ENCODE measurements at regions not wholly inside any gene's neighbourhood (a gene's known extent, or its start where the extent isn't known, plus 50 kb on each side); places are given as distances from the start of the nearest gene placed in this dataset.
A peak's percentile ranks its signal among the peaks of the same experiment; 100 is the strongest.

DNA sequence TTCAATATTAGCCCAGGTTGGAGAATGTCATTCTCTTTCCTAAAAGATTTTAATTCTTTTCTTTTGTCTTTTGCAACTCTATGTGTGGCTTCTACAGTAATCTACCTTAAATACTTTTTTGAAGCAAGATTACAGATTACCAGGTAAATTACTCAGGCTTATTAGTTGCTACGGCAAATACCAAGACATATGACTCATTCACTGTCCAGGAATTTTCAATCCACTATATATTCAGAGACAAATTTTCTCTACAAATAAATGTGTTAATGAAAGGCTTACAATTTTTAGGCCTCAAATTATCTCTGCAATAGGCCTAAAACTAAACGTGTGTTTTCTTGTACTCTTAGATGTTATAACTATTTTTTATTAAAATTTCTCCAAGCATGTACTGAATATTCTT, 631.3 kb downstream of the DIAPH3 start:
- no peak overlapping the region for H3K4me2 ChIP-seq (ENCODE audit: low read depth, low read length)
- no peaks in the 10 kb centered on the region for H4K20me1 ChIP-seq (ENCODE audit: insufficient read depth, low read length)
- ATAC-seq (no peak), DNase-seq (ENCODE audit: low spot score) (no peak), FAIRE-seq (no peak)
- no peak overlapping the region for H2AFZ ChIP-seq (ENCODE audit: low read length)
- no peaks in the 10 kb centered on the region for H3K27me3 ChIP-seq (ENCODE audit: control insufficient read depth in 1 of 2, insufficient read depth in 2 of 2, low read length in 2 of 2)
- H3K4me1 ChIP-seq (ENCODE audit: insufficient read depth, low read length) = 0 out of 2 replicates have a peak, but pooled peaks cover 7% of the 10 kb centered on the region
- H3K4me3 ChIP-seq (replicated peaks in 1 of 3; ENCODE audit: insufficient read depth in 1 of 3, low read depth in 2 of 3, low read length in 3 of 3) = no peak overlapping the region
- intact Hi-C loops (cut with micrococcal nuclease; ENCODE audit: unreplicated experiment) = no loop called here
- no peaks in the 10 kb centered on the region for H3K79me2 ChIP-seq (ENCODE audit: insufficient read depth, low read length)
- H3K9ac ChIP-seq (ENCODE audit: insufficient read depth, low read depth, low read length) = no peak overlapping the region
- H3K9me3 ChIP-seq (ENCODE audit: low read length) = no peaks in the 10 kb centered on the region
- ChIA-PET POLR2A (no interaction called here), CTCF (ENCODE audit: low intra/inter-chr PET ratio, low total read pairs) (no interaction called here)
- H3K36me3 ChIP-seq (replicated peaks in 1 of 2; ENCODE audit: control insufficient read depth in 1 of 2, insufficient read depth in 2 of 2, low read length in 2 of 2) = no peaks in the 10 kb centered on the region
- in situ Hi-C loops (cut with HindIII; ENCODE audit: extremely low pct_ligation_motif_present, low pct_unique_long_range_greater_than_20kb) = no loop called here
- no TSS peak for BruUV-seq (replicated peaks)
- WGBS (ENCODE audit: low lambda C conversion rate) = 46% methylated on average over 2 of the region's 2 CpGs
- TF ChIP-seq ZMYM4 (CRISPR knock-in tag; IDR thresholded peaks at IDR 0.05) (no peak), ZNF276 (CRISPR knock-in tag; IDR thresholded peaks at IDR 0.05; ENCODE audit: low read depth) (no peak), REL (CRISPR knock-in tag; conservative IDR thresholded peaks at IDR 0.05) (no peak)
- H3K27ac ChIP-seq (ENCODE audit: extremely low read length, insufficient read depth, low read length) = no peak overlapping the region

- ATAC-seq = no peak
- intact Hi-C loops (cut with micrococcal nuclease; ENCODE audit: unreplicated experiment) (no loop called here), in situ Hi-C loops (cut with HindIII; ENCODE audit: extremely low pct_ligation_motif_present, low pct_unique_long_range_greater_than_20kb) (no loop called here)
- WGBS (ENCODE audit: low lambda C conversion rate) = 0% methylated on average over 3 of the region's 3 CpGs
- no peaks in the 10 kb centered on the region for H4K20me1 ChIP-seq (ENCODE audit: insufficient read depth, low read length)
- no peak overlapping the region for H3K4me2 ChIP-seq (ENCODE audit: low read depth, low read length)
- 0 out of 2 replicates have a peak, but pooled peaks have one; percentile 13 for TF ChIP-seq RARA (CRISPR knock-in tag; IDR thresholded peaks at IDR 0.05)
- peak; percentile 54 for TF ChIP-seq HNRNPK (IDR thresholded peaks at IDR 0.05; ENCODE audit: low read depth, low read length, poor library complexity, severe bottlenecking)
- TF ChIP-seq, protein P1, sequence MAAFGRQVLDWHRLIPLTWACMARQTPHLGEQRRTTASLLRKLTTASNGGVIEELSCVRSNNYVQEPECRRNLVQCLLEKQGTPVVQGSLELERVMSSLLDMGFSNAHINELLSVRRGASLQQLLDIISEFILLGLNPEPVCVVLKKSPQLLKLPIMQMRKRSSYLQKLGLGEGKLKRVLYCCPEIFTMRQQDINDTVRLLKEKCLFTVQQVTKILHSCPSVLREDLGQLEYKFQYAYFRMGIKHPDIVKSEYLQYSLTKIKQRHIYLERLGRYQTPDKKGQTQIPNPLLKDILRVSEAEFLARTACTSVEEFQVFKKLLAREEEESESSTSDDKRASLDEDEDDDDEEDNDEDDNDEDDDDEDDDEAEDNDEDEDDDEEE (CRISPR knock-in tag; IDR thresholded peaks at IDR 0.05) = no peak
- TF ChIP-seq ZNF205 (CRISPR knock-in tag; IDR thresholded peaks at IDR 0.05) = no peak
- TF ChIP-seq HMG20A (CRISPR knock-in tag; IDR thresholded peaks at IDR 0.05; ENCODE audit: borderline replicate concordance) = no peak
- BruUV-seq (replicated peaks) = no TSS peak
- no peak overlapping the region for H3K4me3 ChIP-seq (replicated peaks in 1 of 3; ENCODE audit: insufficient read depth in 1 of 3, low read depth in 2 of 3, low read length in 3 of 3)
- no peak overlapping the region for H3K9ac ChIP-seq (ENCODE audit: insufficient read depth, low read depth, low read length)
- H3K27ac ChIP-seq (ENCODE audit: extremely low read length, insufficient read depth, low read length) = no peak overlapping the region
- CTCF ChIA-PET (ENCODE audit: low intra/inter-chr PET ratio, low total read pairs) = no interaction called here
- no peak for FAIRE-seq
- H3K9me3 ChIP-seq (ENCODE audit: low read length) = no peaks in the 10 kb centered on the region
- DNase-seq (ENCODE audit: low spot score) = peak; percentile 12
- no peaks in the 10 kb centered on the region for H3K79me2 ChIP-seq (ENCODE audit: insufficient read depth, low read length)
- POLR2A ChIA-PET = no interaction called here
- 0 out of 2 replicates have a peak, but pooled peaks cover 7% of the 10 kb centered on the region for H3K4me1 ChIP-seq (ENCODE audit: insufficient read depth, low read length)
- H3K36me3 ChIP-seq (replicated peaks in 1 of 2; ENCODE audit: control insufficient read depth in 1 of 2, insufficient read depth in 2 of 2, low read length in 2 of 2) = no peaks in the 10 kb centered on the region
- no peaks in the 10 kb centered on the region for H3K27me3 ChIP-seq (ENCODE audit: control insufficient read depth in 1 of 2, insufficient read depth in 2 of 2, low read length in 2 of 2)
- no peak overlapping the region for H2AFZ ChIP-seq (ENCODE audit: low read length)
These were observed 629.9 kb downstream of the DIAPH3 start for GRCh38 chr13:59533561-59534555.

All from HepG2 (cell line).